Heart right ventricle (tissue), 16 donors: ENCODE measurements at regions not wholly inside any gene's neighbourhood (a gene's known extent, or its start where the extent isn't known, plus 50 kb on each side); places are given as distances from the start of the nearest gene placed in this dataset.
A peak's percentile ranks its signal among the peaks of the same experiment; 100 is the strongest.

Experiments used
- ATAC-seq, 8 donors: fragments of 200-7000 bp; cut with Tn5 transposase; one replicate each; pipeline ENCODE4 v1.9.1; 2020; ENCODE audit warnings: mild to moderate bottlenecking in 8 of 8, moderate library complexity in 8 of 8, moderate number of reproducible peaks in 1 of 8
- DNase-seq, 2 donors: peaks; one replicate each; pipeline ENCODE4 v3.0.0-alpha.2; 2020
- H3K27ac ChIP-seq, 10 donors: fragments of 200-600 bp; sonication (generic) in 2 of 10; one replicate each; pipeline versions ENCODE4 v1.5.0 to v1.8.0; 2020 to 2022; ENCODE audit warnings: mild to moderate bottlenecking in 3 of 10
- H3K27me3 ChIP-seq, 7 donors: fragments of 200-600 bp; one replicate each; pipeline ENCODE4 v1.8.0; 2021 to 2022; ENCODE audit warnings: mild to moderate bottlenecking in 2 of 7
- H3K36me3 ChIP-seq, 9 donors: fragments of 200-600 bp; sonication (generic) in 1 of 9; one replicate each; pipeline versions ENCODE4 v1.5.0 to v1.8.0; 2020 to 2022; ENCODE audit warnings: mild to moderate bottlenecking in 2 of 9
- H3K4me1 ChIP-seq, 9 donors: fragments of 200-600 bp; sonication (generic) in 1 of 9; one replicate each; pipeline versions ENCODE4 v1.5.0 to v1.8.0; 2020 to 2022; ENCODE audit warnings: mild to moderate bottlenecking in 4 of 9
- H3K4me3 ChIP-seq, 10 donors: fragments of 200-600 bp; sonication (generic) in 2 of 10; one replicate each; pipeline versions ENCODE4 v1.5.0 to v1.8.0; 2020 to 2022; ENCODE audit warnings: mild to moderate bottlenecking in 7 of 10, moderate library complexity in 2 of 10
- H3K9me3 ChIP-seq, 11 donors: fragments of 200-600 bp in 10 of 11; sonication (generic) in 2 of 11; one replicate each; pipeline versions ENCODE4 v1.5.0 to v1.8.0; 2013 to 2022; ENCODE audit warnings: mild to moderate bottlenecking in 2 of 11, control low read depth in 1 of 11, moderate library complexity in 1 of 11
- WGBS, 2 donors: extraction: QIAGEN DNeasy Blood & Tissue Kit; methylation state at CpG; one replicate each; pipeline ENCODE4 v1.1.7; 2013; ENCODE audit warnings: inconsistent platforms in 1 of 2; 5-methylcytosine and 5-hydroxymethylcytosine counted together
- intact Hi-C, 10 donors: fragments of 100-400 bp; cut with DNase I; formaldehyde crosslinking; loops; one replicate each; pipeline versions ENCODE4 v1.11.1 to v1.14.2; 2022
- TF ChIP-seq, protein P1 (sequence below), 9 donors: fragments of 200-600 bp; sonication (generic) in 2 of 9; IDR thresholded peaks; one replicate each; pipeline versions ENCODE4 v1.5.0 to v1.8.0; 2021 to 2022; ENCODE audit warnings: antibody characterized with exemption in 9 of 9, mild to moderate bottlenecking in 5 of 9, moderate library complexity in 1 of 9
- donor health status: Arrhythmogenic right ventricular cardiomyopathy.
- donor health status: ischemic (EF 13 %, LVEDD 7.1; RV severe dilation, severe dysfunction).
- donor health status: healthy with polysubstance abuse.
- donor health status: DM: no; HTN: yes; CAD: no.
- donor health status: DM: no; HTN: no; CAD: no.
- donor health status: ischemic (EF 25% LVEDD 6.9; RV normal size, moderate dysfunction).
- donor health status: ischemic (EF 25% LVEDD 5.7; RV mildly dilated, moderate dysfunction).
- donor health status: healthy.
- donor health status: DM: yes; HTN: yes; CAD: no.
- donor health status: Ischemic cardiomyopathy.
- donor health status: ischemic (EF 35%, LVEDD 5.7; RV mildly dilated, moderate dysfunction).
- donor health status: nonischemic (EF 11% LVEDD 7.7; RV severe dilation, severe dysfunction).
- donor health status: DM: yes; HTN: yes; CAD: no.
- donor health status: PGD.
- donor health status: ischemic (EF 29% LVEDD 5.4; RV normal size, mild dysfunction).
- donor health status: nonischemic (EF 23%, LVEDD 6.1; RV moderate dilation, normal function).

GRCh38 chr5:68369457-68370125, 154.0 kb downstream of the PIK3R1 start:
- H3K36me3 ChIP-seq = no peaks in the 10 kb centered on the region
- ATAC-seq (no peak), DNase-seq (no peak)
- H3K4me1 ChIP-seq = peaks cover 0 to 25% (median 0%) of the 10 kb centered on the region in 9 donors
- no peaks in the 10 kb centered on the region for H3K9me3 ChIP-seq
- TF ChIP-seq, protein P1, sequence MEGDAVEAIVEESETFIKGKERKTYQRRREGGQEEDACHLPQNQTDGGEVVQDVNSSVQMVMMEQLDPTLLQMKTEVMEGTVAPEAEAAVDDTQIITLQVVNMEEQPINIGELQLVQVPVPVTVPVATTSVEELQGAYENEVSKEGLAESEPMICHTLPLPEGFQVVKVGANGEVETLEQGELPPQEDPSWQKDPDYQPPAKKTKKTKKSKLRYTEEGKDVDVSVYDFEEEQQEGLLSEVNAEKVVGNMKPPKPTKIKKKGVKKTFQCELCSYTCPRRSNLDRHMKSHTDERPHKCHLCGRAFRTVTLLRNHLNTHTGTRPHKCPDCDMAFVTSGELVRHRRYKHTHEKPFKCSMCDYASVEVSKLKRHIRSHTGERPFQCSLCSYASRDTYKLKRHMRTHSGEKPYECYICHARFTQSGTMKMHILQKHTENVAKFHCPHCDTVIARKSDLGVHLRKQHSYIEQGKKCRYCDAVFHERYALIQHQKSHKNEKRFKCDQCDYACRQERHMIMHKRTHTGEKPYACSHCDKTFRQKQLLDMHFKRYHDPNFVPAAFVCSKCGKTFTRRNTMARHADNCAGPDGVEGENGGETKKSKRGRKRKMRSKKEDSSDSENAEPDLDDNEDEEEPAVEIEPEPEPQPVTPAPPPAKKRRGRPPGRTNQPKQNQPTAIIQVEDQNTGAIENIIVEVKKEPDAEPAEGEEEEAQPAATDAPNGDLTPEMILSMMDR (IDR thresholded peaks at IDR 0.05) = no peak
- H3K4me3 ChIP-seq = no peak overlapping the region
- 69 to 80% methylated on average over 7 of the region's 7 CpGs for WGBS, 2 donors
- H3K27me3 ChIP-seq = no peaks in the 10 kb centered on the region
- peak overlapping the region in 1 of 10 donors; percentile 22 for H3K27ac ChIP-seq
- intact Hi-C loops = loop anchor here in 1 of 10 donors (5.0 kb wide), 1 partner anchor 232 kb away; no protein-coding TSS in a partner anchor

DNA sequence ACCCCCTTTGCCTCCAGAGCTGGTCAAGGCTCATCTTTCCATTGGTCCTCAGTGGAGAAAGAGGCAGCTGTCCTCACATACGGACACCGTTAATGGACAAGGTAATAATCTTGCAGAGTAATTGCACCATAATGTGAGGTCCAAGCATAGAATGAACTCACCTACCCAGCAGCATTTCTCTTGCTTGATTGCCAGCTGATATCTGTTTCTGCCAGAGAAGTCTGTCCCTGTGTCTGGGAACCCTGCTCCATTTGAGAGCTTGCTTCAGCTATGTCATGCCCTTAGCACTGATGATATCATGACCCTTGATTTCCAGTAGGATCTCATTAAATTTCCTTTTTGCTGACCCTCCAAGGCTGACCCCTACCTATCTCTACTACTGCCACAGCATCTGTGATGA, 154.6 kb downstream of the PIK3R1 start:
- Histone ChIP-seq H3K27ac (no peak overlapping the region), H3K4me3 (no peak overlapping the region), H3K27me3 (no peaks in the 10 kb centered on the region), H3K4me1 (peaks cover 0 to 31% (median 0%) of the 10 kb centered on the region in 9 donors), H3K9me3 (no peaks in the 10 kb centered on the region), H3K36me3 (no peaks in the 10 kb centered on the region)
- ATAC-seq (no peak), DNase-seq (no peak)
- TF ChIP-seq, protein P1 (IDR thresholded peaks at IDR 0.05) = no peak
- WGBS, 2 donors = 95 to 98% methylated on average over 2 of the region's 2 CpGs
- intact Hi-C loops = loop anchor here in 1 of 10 donors (5.0 kb wide), 1 partner anchor 233 kb away; no protein-coding TSS in a partner anchor

DNA sequence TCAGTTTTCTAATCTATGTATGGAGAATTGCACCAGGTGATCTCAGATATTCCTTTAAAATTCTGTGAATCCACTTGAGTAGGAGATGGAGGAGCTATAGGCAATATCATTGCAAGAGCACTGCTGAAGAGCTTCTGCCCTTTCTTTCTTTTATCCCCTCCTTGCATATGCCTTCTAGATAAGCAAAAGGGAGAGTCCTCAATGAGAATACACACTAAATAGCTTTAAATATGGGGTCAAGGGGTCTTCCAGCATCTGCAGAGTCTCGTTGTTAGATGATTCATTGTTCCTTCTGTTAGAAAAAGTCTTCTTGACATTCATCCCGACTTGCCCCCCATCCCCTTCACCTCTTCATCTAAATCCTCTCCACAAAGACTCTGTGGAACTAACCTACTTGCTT, 156.1 kb downstream of the PIK3R1 start:
- intact Hi-C loops = loop anchor here in 1 of 10 donors (5.0 kb wide), 1 partner anchor 234 kb away; no protein-coding TSS in a partner anchor
- TF ChIP-seq, protein P1 (IDR thresholded peaks at IDR 0.05) = no peak
- WGBS, 2 donors = 71 to 78% methylated on average over 2 of the region's 2 CpGs
- no peaks in the 10 kb centered on the region for H3K27me3 ChIP-seq
- no peak for DNase-seq
- H3K36me3 ChIP-seq = no peaks in the 10 kb centered on the region
- no peaks in the 10 kb centered on the region for H3K9me3 ChIP-seq
- peaks cover 0 to 34% (median 0%) of the 10 kb centered on the region in 9 donors for H3K4me1 ChIP-seq
- no peak overlapping the region for H3K4me3 ChIP-seq
- no peak for ATAC-seq
- H3K27ac ChIP-seq = no peak overlapping the region

DNA sequence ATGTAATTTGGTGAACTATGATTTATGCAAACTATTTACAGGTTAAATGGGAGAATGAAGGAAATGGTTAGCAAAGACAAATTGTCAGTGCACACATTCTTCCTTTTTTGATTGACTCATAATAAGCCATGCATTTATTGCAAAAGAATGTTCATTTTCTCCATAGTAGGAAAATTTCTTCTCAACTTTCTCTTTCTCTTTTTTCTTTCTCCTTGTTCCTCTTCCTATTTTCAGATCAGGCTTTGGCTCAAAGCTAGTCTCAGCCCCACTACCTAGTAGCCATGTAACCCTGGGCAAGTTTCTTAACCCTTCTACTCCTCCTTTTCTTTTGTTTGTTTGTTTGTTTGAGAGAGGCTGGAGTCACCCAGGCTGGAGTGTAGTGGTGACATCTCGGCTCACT, 156.6 kb downstream of the PIK3R1 start:
- Histone ChIP-seq H3K4me1 (peaks cover 0 to 34% (median 0%) of the 10 kb centered on the region in 9 donors), H3K9me3 (no peaks in the 10 kb centered on the region), H3K27me3 (no peaks in the 10 kb centered on the region), H3K27ac (no peak overlapping the region), H3K36me3 (no peaks in the 10 kb centered on the region), H3K4me3 (no peak overlapping the region)
- ATAC-seq (no peak), DNase-seq (no peak)
- TF ChIP-seq, protein P1 (IDR thresholded peaks at IDR 0.05) = no peak
- 97% methylated on average over 1 of the region's 1 CpG for WGBS, 2 donors
- intact Hi-C loops = loop anchor here in 1 of 10 donors (5.0 kb wide), 1 partner anchor 235 kb away; no protein-coding TSS in a partner anchor
